ENCODE measurements at regions not wholly inside any gene's neighbourhood (a gene's known extent, or its start where the extent isn't known, plus 50 kb on each side); places are given as distances from the start of the nearest gene placed in this dataset.

DNA sequence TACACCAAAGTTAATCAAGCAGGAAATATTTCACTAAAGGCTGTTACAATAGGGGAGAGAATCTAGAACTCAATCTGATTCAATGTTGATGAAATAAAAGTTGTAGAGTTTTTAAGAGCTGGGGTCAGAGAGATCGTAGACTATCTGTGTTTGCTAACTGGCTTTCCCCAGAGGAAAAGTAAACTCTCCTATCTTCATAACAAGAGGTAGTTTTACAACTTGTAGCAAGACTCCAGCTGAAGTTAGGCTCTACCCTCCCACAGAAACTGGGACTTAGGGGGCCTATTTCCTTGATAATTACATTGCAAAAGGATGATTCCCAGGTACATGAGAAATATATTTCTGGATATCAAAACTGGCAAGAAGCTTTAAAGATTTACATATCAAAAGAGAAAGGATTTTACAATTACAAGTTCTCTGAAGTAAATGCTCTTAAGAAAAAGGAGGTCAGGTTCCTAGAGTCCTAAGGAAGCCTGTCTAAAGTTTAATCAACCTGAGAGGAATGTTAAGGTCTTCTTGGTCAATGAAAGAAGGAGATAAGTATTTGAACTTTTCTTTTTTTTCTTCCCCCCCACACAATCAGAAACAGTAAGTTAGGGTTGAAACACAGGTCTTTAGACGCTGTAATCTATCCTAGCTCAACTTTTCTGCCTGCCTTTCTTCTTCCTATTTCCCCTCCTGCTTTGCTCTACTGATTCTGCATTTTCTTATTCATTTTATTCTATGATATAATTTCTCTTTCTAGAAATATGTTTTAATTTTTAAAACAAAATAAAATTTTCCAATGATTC, 692.2 kb upstream of the LINC00305 start:
- Histone ChIP-seq H3K4me1 (no peaks in the 10 kb centered on the region), H3K27me3 (ENCODE audit: low read depth) (no peaks in the 10 kb centered on the region), H3K9me3 (replicated peaks) (no peaks in the 10 kb centered on the region), H3K27ac (replicated peaks) (no peak overlapping the region), H3K4me3 (no peak overlapping the region), H3K36me3 (no peaks in the 10 kb centered on the region)
- TF ChIP-seq, protein P1, sequence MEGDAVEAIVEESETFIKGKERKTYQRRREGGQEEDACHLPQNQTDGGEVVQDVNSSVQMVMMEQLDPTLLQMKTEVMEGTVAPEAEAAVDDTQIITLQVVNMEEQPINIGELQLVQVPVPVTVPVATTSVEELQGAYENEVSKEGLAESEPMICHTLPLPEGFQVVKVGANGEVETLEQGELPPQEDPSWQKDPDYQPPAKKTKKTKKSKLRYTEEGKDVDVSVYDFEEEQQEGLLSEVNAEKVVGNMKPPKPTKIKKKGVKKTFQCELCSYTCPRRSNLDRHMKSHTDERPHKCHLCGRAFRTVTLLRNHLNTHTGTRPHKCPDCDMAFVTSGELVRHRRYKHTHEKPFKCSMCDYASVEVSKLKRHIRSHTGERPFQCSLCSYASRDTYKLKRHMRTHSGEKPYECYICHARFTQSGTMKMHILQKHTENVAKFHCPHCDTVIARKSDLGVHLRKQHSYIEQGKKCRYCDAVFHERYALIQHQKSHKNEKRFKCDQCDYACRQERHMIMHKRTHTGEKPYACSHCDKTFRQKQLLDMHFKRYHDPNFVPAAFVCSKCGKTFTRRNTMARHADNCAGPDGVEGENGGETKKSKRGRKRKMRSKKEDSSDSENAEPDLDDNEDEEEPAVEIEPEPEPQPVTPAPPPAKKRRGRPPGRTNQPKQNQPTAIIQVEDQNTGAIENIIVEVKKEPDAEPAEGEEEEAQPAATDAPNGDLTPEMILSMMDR (IDR thresholded peaks at IDR 0.05; ENCODE audit: borderline replicate concordance): no peak
- intact Hi-C loops (cut with micrococcal nuclease): no loop called here
- no peak for DNase-seq

DNA sequence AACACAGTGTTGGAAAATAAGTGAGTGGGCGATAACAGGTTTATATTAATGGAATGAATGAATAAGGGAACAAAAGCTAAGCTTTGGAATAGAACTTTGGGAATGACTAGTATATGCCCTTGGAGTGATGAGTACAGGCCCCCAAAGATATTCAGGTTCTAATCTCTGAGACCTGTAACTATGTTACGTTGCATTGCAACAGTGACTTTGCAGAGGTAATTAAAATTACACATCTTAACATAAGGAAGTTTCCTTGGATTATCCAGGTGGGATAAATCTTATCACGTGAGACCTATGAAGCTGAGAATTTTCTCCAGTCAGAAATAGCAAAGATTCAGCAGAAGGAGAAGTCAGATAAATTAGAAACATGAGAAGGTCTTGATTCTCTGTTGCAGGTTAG, 661.5 kb upstream of the LINC00305 start:
- H3K27me3 ChIP-seq (ENCODE audit: low read depth): no peaks in the 10 kb centered on the region
- intact Hi-C loops (cut with micrococcal nuclease): no loop called here
- H3K4me1 ChIP-seq: no peaks in the 10 kb centered on the region
- no peaks in the 10 kb centered on the region for H3K9me3 ChIP-seq (replicated peaks)
- no peak for DNase-seq
- TF ChIP-seq, protein P1 (IDR thresholded peaks at IDR 0.05; ENCODE audit: borderline replicate concordance): no peak
- H3K27ac ChIP-seq (replicated peaks): no peak overlapping the region
- H3K4me3 ChIP-seq: no peak overlapping the region
- no peaks in the 10 kb centered on the region for H3K36me3 ChIP-seq

DNA sequence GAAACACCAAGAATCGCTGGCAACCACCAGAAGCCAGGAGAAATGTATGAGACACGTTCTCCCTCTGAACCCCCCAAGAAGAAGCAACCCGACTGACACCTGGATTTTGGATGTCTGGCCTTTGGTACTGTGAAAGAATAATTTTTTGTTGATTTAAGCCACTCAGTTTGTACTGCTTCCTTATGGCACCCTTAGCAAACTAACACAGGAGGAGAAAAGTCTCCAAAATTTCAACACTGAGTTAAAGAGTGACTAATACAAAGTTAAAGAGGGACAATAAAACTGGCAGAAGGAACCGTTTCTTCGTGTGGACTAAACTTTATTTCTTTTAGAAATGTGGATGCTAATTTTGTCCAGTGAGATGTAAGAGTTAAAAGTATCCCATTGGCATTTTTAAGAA, 660.9 kb upstream of the LINC00305 start:
- Histone ChIP-seq H3K9me3 (replicated peaks) (no peaks in the 10 kb centered on the region), H3K4me3 (no peak overlapping the region), H3K27me3 (ENCODE audit: low read depth) (no peaks in the 10 kb centered on the region), H3K36me3 (no peaks in the 10 kb centered on the region), H3K27ac (replicated peaks) (no peak overlapping the region), H3K4me1 (no peaks in the 10 kb centered on the region)
- intact Hi-C loops (cut with micrococcal nuclease): no loop called here
- TF ChIP-seq, protein P1 (IDR thresholded peaks at IDR 0.05; ENCODE audit: borderline replicate concordance): no peak
- no peak for DNase-seq

DNA sequence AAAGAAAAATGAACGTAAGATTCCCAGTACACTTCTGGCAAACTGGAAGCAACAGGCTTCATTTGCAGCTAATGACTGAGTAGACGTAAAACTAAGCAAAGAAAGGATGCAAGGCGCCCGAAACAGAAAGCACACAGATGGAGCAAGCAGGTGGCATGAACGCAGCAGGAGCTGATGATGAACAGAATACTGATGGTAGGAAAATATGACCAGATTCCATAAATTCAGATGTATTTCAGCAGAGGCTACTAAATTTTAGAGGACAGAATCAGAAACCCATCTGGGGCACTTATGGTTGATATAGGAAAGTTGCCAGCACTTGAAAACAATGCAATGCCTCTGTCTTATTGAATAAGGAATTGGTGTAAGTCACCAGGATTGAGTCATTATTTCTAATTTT, 658.7 kb upstream of the LINC00305 start:
- no peak overlapping the region for H3K27ac ChIP-seq (replicated peaks)
- no peak overlapping the region for H3K4me3 ChIP-seq
- no peak for DNase-seq
- H3K4me1 ChIP-seq: no peaks in the 10 kb centered on the region
- H3K36me3 ChIP-seq: no peaks in the 10 kb centered on the region
- H3K9me3 ChIP-seq (replicated peaks): no peaks in the 10 kb centered on the region
- intact Hi-C loops (cut with micrococcal nuclease): no loop called here
- TF ChIP-seq, protein P1 (IDR thresholded peaks at IDR 0.05; ENCODE audit: borderline replicate concordance): no peak
- no peaks in the 10 kb centered on the region for H3K27me3 ChIP-seq (ENCODE audit: low read depth)

DNA sequence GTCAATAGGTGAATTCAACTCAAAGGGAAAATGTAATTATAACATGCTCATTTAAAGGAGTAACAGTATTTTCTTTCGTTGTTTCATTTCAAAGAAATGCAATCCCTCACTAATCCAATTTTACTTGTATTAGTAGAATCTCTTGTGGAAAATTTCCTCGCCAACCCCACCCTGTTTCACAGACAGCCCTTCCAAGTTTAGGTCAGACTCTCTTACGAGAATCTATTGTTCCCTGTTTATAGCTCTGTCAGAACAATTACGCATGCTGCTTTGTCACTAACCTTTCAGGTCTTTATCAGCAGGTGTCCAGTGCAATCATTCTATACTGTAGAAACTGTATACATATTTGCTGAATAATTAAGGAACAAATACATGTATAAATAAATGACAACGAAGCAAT, 657.8 kb upstream of the LINC00305 start:
- no peaks in the 10 kb centered on the region for H3K27me3 ChIP-seq (ENCODE audit: low read depth)
- H3K36me3 ChIP-seq: no peaks in the 10 kb centered on the region
- no peak overlapping the region for H3K27ac ChIP-seq (replicated peaks)
- no peaks in the 10 kb centered on the region for H3K9me3 ChIP-seq (replicated peaks)
- no peaks in the 10 kb centered on the region for H3K4me1 ChIP-seq
- no peak for DNase-seq
- TF ChIP-seq, protein P1 (IDR thresholded peaks at IDR 0.05; ENCODE audit: borderline replicate concordance): no peak
- intact Hi-C loops (cut with micrococcal nuclease): no loop called here
- no peak overlapping the region for H3K4me3 ChIP-seq
